GM19438 (cell line): ENCODE measurements at regions not wholly inside any gene's neighbourhood (a gene's known extent, or its start where the extent isn't known, plus 50 kb on each side); places are given as distances from the start of the nearest gene placed in this dataset.

Experiments used
- ATAC-seq: cut with Tn5 transposase; IDR thresholded peaks from one replicate; pipeline ENCODE4 v1.9.1; 2021; ENCODE audit warnings: low read depth; ENCODE audit not compliant: unreplicated experiment

- ATAC-seq, result no peak
Measured at GRCh38 chr4:129394635-129395034, 298.7 kb downstream of the C4orf33 start.

DNA sequence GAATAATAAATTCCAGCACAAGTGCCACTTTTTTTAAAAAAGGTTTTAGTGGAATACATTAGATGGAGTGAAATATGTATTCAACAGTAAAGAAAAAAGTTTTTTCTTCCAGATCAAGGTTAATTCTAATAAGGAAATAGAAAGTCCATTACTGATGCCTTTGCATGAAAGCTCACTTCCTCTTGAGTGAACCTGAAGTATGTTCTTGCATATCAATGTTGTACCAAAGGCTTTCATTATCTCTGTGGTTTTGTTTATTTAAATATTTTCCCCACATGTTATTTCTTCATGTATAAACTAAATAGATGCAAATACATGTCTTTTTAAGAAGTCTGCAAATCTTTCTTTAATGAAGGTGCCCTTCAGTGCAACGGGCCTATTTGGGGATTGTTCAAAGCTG is 307.9 kb downstream of the C4orf33 start:
- ATAC-seq, result no peak

DNA sequence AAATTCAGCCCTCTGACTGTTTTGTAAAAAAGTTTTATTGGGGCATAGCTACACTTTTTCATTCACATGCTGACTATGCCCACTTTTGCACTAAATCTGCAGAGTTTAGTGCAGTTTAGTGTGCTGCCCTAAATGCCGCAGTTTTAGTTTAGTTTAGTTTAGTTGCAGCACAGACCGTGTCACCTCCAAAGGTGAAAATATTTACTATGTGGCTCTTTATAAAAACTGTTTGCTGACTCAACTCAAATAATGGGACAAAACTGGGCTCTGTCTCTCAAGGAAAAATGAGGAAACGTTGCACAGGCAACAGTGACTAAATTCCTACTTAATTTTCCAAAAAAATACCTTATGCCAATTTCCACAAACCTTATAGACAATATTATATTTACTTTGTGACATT is 314.2 kb downstream of the C4orf33 start:
- ATAC-seq, result no peak

GRCh38 chr4:129415004-129415403 is 319.1 kb downstream of the C4orf33 start:
- no peak for ATAC-seq

GRCh38 chr4:129420637-129421036 is 324.7 kb downstream of the C4orf33 start:
- ATAC-seq, result no peak

GRCh38 chr4:129422277-129422676 is 326.3 kb downstream of the C4orf33 start:
- no peak for ATAC-seq

GRCh38 chr4:129428454-129428853 is 332.5 kb downstream of the C4orf33 start:
- ATAC-seq, result no peak

- ATAC-seq, result no peak
Measured at GRCh38 chr4:129429581-129430320, 333.8 kb downstream of the C4orf33 start.

DNA sequence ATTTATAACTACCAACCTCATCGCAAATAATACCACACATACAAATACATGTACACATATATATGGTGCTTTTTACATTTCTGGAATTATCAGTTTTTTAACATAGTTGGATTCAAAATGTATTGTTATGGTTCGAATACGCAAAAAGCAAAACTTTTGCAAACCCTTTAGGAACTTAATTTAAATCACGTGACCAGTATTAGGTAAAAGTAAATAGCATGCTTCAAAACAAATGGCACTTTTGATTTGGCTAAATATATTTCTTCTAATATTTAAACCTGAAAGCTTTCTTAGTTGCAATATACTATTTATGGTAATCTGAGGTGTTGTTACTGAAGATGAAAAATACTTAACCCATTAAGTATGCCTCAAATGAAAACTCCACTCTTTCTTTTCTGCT is 341.4 kb downstream of the C4orf33 start:
- ATAC-seq, result no peak

DNA sequence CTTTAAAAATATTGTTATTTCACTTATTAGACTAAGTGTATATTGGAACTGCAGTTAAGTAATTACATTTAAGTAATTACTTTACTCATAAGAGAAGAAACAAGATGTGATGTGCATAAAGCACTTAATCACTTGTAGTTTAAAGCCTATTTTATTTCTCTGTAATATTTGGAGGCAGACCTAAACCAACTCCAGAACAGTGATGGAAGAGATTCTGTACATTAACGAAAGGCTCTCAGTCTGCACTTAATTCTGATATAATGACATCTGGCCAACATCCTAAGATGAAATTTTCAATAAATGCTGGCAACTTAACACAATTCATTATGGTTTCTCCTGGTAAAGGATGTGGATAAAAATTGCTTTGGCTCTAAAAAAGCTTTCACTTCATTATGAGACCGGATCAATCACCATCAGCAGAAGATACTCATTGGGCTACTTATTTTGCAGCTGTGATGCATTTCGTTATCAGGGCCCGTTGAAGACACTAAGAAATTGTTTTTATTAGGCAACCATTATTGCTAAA is 342.6 kb downstream of the C4orf33 start:
- no peak for ATAC-seq

- no peak for ATAC-seq
Measured at GRCh38 chr4:129446074-129446473, 350.1 kb downstream of the C4orf33 start.

- no peak for ATAC-seq
Measured at GRCh38 chr4:129453524-129454200, 357.7 kb downstream of the C4orf33 start.

DNA sequence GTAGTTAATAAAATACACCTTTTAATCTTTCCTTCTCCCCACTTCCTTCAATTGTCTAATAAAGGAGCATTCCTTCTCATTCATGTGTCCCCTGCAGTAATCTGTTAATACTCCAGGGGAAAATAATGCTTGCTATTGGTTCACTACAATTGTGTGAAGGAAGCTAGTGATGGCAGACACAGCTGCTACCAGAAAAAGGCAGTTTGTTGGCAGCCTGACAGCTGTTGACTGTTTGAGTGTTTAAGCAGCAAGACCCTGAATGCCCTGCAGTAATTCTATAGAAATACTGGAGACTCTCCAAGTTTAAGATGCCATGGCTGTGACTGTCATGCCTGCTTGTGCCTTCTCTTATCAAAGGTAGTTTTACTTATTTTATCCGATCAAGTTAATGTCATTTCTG is 359.5 kb downstream of the C4orf33 start:
- ATAC-seq, result no peak

- no peak for ATAC-seq
Measured at GRCh38 chr4:129468624-129469023, 372.7 kb downstream of the C4orf33 start.

- ATAC-seq, result no peak
Measured at GRCh38 chr4:129474698-129475097, 378.7 kb downstream of the C4orf33 start.

- no peak for ATAC-seq
Measured at GRCh38 chr4:129481107-129481506, 385.2 kb downstream of the C4orf33 start.

GRCh38 chr4:129488427-129488826 is 392.5 kb downstream of the C4orf33 start:
- ATAC-seq, result no peak

DNA sequence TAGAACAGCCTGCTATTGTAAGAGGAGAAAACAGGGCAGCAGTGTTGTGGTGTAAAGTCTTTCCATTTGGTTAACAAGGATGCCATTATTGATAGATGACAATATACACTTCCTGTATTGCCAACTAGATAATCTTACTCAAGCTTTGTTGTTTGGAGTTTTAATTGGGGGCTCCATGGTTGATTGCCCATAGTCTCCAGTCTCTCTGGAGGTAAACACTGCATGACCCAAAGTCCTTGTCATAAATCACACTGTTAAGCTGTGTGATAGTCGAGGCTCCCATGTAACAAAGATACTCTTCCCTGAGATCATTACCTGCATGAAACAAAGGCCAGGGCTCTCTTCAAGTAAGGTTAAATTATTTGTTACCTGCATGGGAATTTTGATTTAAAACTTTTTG is 394.6 kb downstream of the C4orf33 start:
- no peak for ATAC-seq

GRCh38 chr4:129498626-129499025 is 402.7 kb downstream of the C4orf33 start:
- no peak for ATAC-seq

GRCh38 chr4:129514852-129515251 is 418.9 kb downstream of the C4orf33 start:
- ATAC-seq, result no peak

GRCh38 chr4:129515356-129515755 is 419.4 kb downstream of the C4orf33 start:
- ATAC-seq, result no peak

DNA sequence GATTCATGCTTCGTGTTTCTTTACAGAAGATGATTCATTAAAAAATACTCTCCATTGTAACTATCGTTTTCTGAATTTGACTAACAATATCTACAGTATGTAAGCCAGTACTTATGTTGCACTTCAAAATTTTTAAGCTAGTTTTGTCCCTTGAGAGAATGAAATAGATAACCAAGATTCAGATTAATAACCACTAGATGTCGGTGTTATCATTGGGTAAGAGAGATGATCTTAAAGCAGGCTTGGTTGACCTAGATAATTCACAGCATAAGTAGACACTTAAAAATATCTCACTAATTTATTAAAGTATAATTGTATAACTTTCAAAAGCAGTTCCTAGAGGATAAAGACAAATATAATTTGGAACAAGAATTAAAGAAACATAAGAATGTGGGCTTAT is 430.9 kb downstream of the C4orf33 start:
- ATAC-seq, result no peak
